SK-N-SH (cell line): ENCODE measurements at regions not wholly inside any gene's neighbourhood (a gene's known extent, or its start where the extent isn't known, plus 50 kb on each side); places are given as distances from the start of the nearest gene placed in this dataset.

Experiments used
- CTCF ChIA-PET: fragments of 300-600, 350-600 bp; formaldehyde crosslinking; extraction: SDS; loops from one replicate; lab custom pipeline; 2021; lab: Yijun Ruan, JAX
- POLR2A ChIA-PET: fragments of 350-600 bp; sonication (Branson Sonifier 250); formaldehyde crosslinking; extraction: SDS; loops from one replicate; lab custom pipeline; 2020; ENCODE audit warnings: antibody characterized with exemption, inconsistent platforms; lab: Yijun Ruan, JAX
- DNase-seq: peaks from one replicate; pipeline ENCODE4 v3.0.0; 2012
- H2AFZ ChIP-seq: fragments of 200-600 bp; sonication (generic); 2 replicates; pipeline ENCODE4 v1.8.1; 2016; ENCODE audit warnings: antibody characterized with exemption, mild to moderate bottlenecking, low read depth
- H3F3A ChIP-seq: fragments of 200-600 bp; sonication (generic); replicated peaks from 2 replicates; pipeline ENCODE3; 2016; ENCODE audit warnings: antibody characterized with exemption, mild to moderate bottlenecking; ENCODE audit not compliant: insufficient read depth
- H3K27ac ChIP-seq, 2 experiments: fragments of 200-500 bp in 1 of 2; fragments of 200-600 bp in 1 of 2; sonication (Bioruptor generic) in 1 of 2; sonication (generic), shearing (Covaris generic) in 1 of 2; 2 replicates each; pipeline versions ENCODE4 v1.5.1 to v1.6.1; 2014 to 2016; ENCODE audit warnings: low read depth in 2 of 2, inconsistent platforms in 1 of 2, low read length in 1 of 2, mild to moderate bottlenecking in 1 of 2, mixed read lengths in 1 of 2
- H3K27me3 ChIP-seq: fragments of 200-600 bp; sonication (generic), shearing (Covaris generic); 2 replicates; pipeline ENCODE4 v1.6.1; 2016; ENCODE audit warnings: mixed run types; ENCODE audit not compliant: insufficient read depth
- H3K36me3 ChIP-seq, 2 experiments: fragments of 200-500 bp in 1 of 2; fragments of 200-600 bp in 1 of 2; sonication (Bioruptor generic) in 1 of 2; sonication (generic) in 1 of 2; replicated peaks in 1 of 2; 2 replicates each; pipeline versions ENCODE3 to v1.5.1; 2014 to 2016; ENCODE audit warnings: low read length in 1 of 2, mild to moderate bottlenecking in 1 of 2; ENCODE audit not compliant: insufficient read depth in 2 of 2, control insufficient read depth in 1 of 2
- H3K4me1 ChIP-seq, 2 experiments: fragments of 200-500 bp in 1 of 2; fragments of 200-600 bp in 1 of 2; sonication (Bioruptor generic) in 1 of 2; sonication (generic), shearing (Covaris generic) in 1 of 2; 2 replicates each; pipeline versions ENCODE4 v1.5.1 to v1.6.1; 2014 to 2016; ENCODE audit warnings: low read depth in 1 of 2, low read length in 1 of 2, mixed run types in 1 of 2; ENCODE audit not compliant: insufficient read depth in 2 of 2, control insufficient read depth in 1 of 2
- H3K4me2 ChIP-seq: fragments of 200-600 bp; sonication (generic), shearing (Covaris generic); 2 replicates; pipeline ENCODE4 v1.6.1; 2017; ENCODE audit warnings: mixed run types
- H3K4me3 ChIP-seq, 2 experiments: fragments of 200-500 bp in 1 of 2; fragments of 200-600 bp in 1 of 2; sonication (Bioruptor generic) in 1 of 2; sonication (generic), shearing (Covaris generic) in 1 of 2; 2 replicates each; pipeline versions ENCODE4 v1.5.1 to v1.8.1; 2014 to 2016; ENCODE audit warnings: low read depth in 2 of 2, inconsistent platforms in 1 of 2, low read length in 1 of 2, mild to moderate bottlenecking in 1 of 2, mixed read lengths in 1 of 2, moderate library complexity in 1 of 2
- H3K79me2 ChIP-seq: fragments of 200-600 bp; sonication (generic); 2 replicates; pipeline ENCODE4 v1.8.1; 2017; ENCODE audit warnings: mild to moderate bottlenecking; ENCODE audit not compliant: insufficient read depth
- H3K9ac ChIP-seq: fragments of 200-600 bp; sonication (generic); 2 replicates; pipeline ENCODE4 v1.6.1; 2017; ENCODE audit warnings: mixed run types
- H3K9me2 ChIP-seq: fragments of 200-600 bp; sonication (generic); 2 replicates; pipeline ENCODE4 v1.6.1; 2017; ENCODE audit warnings: mixed run types
- H3K9me3 ChIP-seq: fragments of 200-600 bp; sonication (generic); 2 replicates; pipeline ENCODE4 v1.6.1; 2017; ENCODE audit warnings: mixed run types, mild to moderate bottlenecking, moderate library complexity
- H4K20me1 ChIP-seq: fragments of 200-600 bp; sonication (generic); 2 replicates; pipeline ENCODE4 v1.6.1; 2017; ENCODE audit warnings: mild to moderate bottlenecking, mixed run types; ENCODE audit not compliant: insufficient read depth
- CHD2 ChIP-seq: fragments of 150-350 bp; IDR thresholded peaks from 2 replicates; pipeline ENCODE4 v1.6.1; 2018; ENCODE audit warnings: low read length; ENCODE audit not compliant: partially characterized antibody
- CTCF ChIP-seq: fragments of 200-600 bp; sonication (generic); IDR thresholded peaks from 2 replicates; pipeline ENCODE4 v1.6.1; 2017; ENCODE audit warnings: antibody characterized with exemption, mild to moderate bottlenecking, moderate library complexity
- ELF1 ChIP-seq: IDR thresholded peaks from 2 replicates; pipeline ENCODE4 v1.4.0; 2012
- EP300 ChIP-seq, 2 experiments: IDR thresholded peaks; 2 replicates each; pipeline versions ENCODE4 v1.4.0 to v1.6.1; 2012; ENCODE audit warnings: borderline replicate concordance in 1 of 2, low read depth in 1 of 2, low read length in 1 of 2
- FOSL2 ChIP-seq: IDR thresholded peaks from 2 replicates; pipeline ENCODE4 v1.4.0; 2012; ENCODE audit warnings: low read depth, mild to moderate bottlenecking, moderate library complexity, borderline replicate concordance
- FOXM1 ChIP-seq: IDR thresholded peaks from 2 replicates; pipeline ENCODE4 v1.4.0; 2012; ENCODE audit warnings: low read depth, mild to moderate bottlenecking
- GABPA ChIP-seq: IDR thresholded peaks from 2 replicates; pipeline ENCODE4 v1.4.0; 2012; ENCODE audit warnings: low read depth, mild to moderate bottlenecking
- GATA2 ChIP-seq: sonication (generic); formaldehyde crosslinking; IDR thresholded peaks from 2 replicates; pipeline ENCODE4 v1.5.0; 2020; ENCODE audit warnings: mild to moderate bottlenecking, missing genetic modification reagents
- JUND ChIP-seq: IDR thresholded peaks from 2 replicates; pipeline ENCODE4 v1.4.0; 2012
- MEF2A ChIP-seq: IDR thresholded peaks from 2 replicates; pipeline ENCODE4 v1.4.0; 2012; ENCODE audit warnings: low read depth, borderline replicate concordance
- MXI1 ChIP-seq: IDR thresholded peaks from 2 replicates; pipeline ENCODE4 v1.6.1; 2012; ENCODE audit warnings: mild to moderate bottlenecking, low read depth, low read length, improper control_type of control experiment
- NFIC ChIP-seq: IDR thresholded peaks from 2 replicates; pipeline ENCODE4 v1.4.0; 2012; ENCODE audit warnings: borderline replicate concordance
- POLR2AphosphoS5 ChIP-seq: IDR thresholded peaks from 2 replicates; pipeline ENCODE4 v1.6.1; 2012; ENCODE audit warnings: low read depth, low read length
- RFX5 ChIP-seq: IDR thresholded peaks from 2 replicates; pipeline ENCODE4 v1.6.1; 2012; ENCODE audit warnings: mild to moderate bottlenecking, improper control_type of control experiment, low read length
- RXRA ChIP-seq: IDR thresholded peaks from 2 replicates; pipeline ENCODE4 v1.4.0; 2012; ENCODE audit warnings: low read depth, mild to moderate bottlenecking, borderline replicate concordance
- SMC3 ChIP-seq: IDR thresholded peaks from 2 replicates; pipeline ENCODE4 v1.6.1; 2012; ENCODE audit warnings: low read depth, low read length, improper control_type of control experiment
- TAF1 ChIP-seq: IDR thresholded peaks from 2 replicates; pipeline ENCODE4 v1.6.1; 2012; ENCODE audit warnings: low read depth, mild to moderate bottlenecking, low read length, moderate library complexity, borderline replicate concordance
- TCF12 ChIP-seq: IDR thresholded peaks from 2 replicates; pipeline ENCODE4 v1.4.0; 2012
- USF1 ChIP-seq: IDR thresholded peaks from 2 replicates; pipeline ENCODE4 v1.4.0; 2012; ENCODE audit warnings: low read depth, borderline replicate concordance
- WGBS: methylation state at CpG from one replicate; pipeline ENCODE4 v1.1.6; 2017; ENCODE audit warnings: low lambda C conversion rate; 5-methylcytosine and 5-hydroxymethylcytosine counted together
- TF ChIP-seq, protein P1 (sequence below): IDR thresholded peaks from 2 replicates; pipeline ENCODE4 v1.6.1; 2012; ENCODE audit warnings: mild to moderate bottlenecking, low read depth, low read length, moderate library complexity

GRCh38 chr4:160847228-160847627 is 1316.6 kb downstream of the FSTL5 start:
- ChIA-PET POLR2A (no interaction called here), CTCF (no interaction called here)
- H3K9me3 ChIP-seq: no peaks in the 10 kb centered on the region

More at GRCh38 chr4:160847228-160847627, 1316.6 kb downstream of the FSTL5 start:
- TF ChIP-seq POLR2AphosphoS5: no peak
- TF ChIP-seq RXRA: no peak
- TF ChIP-seq USF1: no peak
- TF ChIP-seq, protein P1, sequence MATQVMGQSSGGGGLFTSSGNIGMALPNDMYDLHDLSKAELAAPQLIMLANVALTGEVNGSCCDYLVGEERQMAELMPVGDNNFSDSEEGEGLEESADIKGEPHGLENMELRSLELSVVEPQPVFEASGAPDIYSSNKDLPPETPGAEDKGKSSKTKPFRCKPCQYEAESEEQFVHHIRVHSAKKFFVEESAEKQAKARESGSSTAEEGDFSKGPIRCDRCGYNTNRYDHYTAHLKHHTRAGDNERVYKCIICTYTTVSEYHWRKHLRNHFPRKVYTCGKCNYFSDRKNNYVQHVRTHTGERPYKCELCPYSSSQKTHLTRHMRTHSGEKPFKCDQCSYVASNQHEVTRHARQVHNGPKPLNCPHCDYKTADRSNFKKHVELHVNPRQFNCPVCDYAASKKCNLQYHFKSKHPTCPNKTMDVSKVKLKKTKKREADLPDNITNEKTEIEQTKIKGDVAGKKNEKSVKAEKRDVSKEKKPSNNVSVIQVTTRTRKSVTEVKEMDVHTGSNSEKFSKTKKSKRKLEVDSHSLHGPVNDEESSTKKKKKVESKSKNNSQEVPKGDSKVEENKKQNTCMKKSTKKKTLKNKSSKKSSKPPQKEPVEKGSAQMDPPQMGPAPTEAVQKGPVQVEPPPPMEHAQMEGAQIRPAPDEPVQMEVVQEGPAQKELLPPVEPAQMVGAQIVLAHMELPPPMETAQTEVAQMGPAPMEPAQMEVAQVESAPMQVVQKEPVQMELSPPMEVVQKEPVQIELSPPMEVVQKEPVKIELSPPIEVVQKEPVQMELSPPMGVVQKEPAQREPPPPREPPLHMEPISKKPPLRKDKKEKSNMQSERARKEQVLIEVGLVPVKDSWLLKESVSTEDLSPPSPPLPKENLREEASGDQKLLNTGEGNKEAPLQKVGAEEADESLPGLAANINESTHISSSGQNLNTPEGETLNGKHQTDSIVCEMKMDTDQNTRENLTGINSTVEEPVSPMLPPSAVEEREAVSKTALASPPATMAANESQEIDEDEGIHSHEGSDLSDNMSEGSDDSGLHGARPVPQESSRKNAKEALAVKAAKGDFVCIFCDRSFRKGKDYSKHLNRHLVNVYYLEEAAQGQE: no peak
- no peak for TF ChIP-seq JUND
- TF ChIP-seq TCF12: no peak
- no peak for TF ChIP-seq GATA2 (CRISPR knock-in tag)
- TF ChIP-seq CHD2: no peak
- TF ChIP-seq FOXM1: no peak
- TF ChIP-seq TAF1: no peak
- no peak for TF ChIP-seq CTCF
- TF ChIP-seq NFIC: no peak
- no peak for TF ChIP-seq SMC3
- TF ChIP-seq GABPA: no peak
- TF ChIP-seq ELF1: no peak
- no peak for TF ChIP-seq MEF2A
- no peak for TF ChIP-seq EP300 (IDR thresholded peaks at IDR 0.05; ENCODE audit: borderline replicate concordance in 1 of 2, low read depth in 1 of 2, low read length in 1 of 2)
- TF ChIP-seq MXI1: no peak
- no peak for TF ChIP-seq FOSL2
- no peak for TF ChIP-seq RFX5
- H3K79me2 ChIP-seq: no peaks in the 10 kb centered on the region
- H4K20me1 ChIP-seq: no peaks in the 10 kb centered on the region
- DNase-seq: no peak
- no peaks in the 10 kb centered on the region for H3K9me2 ChIP-seq
- no peak overlapping the region for H3K4me2 ChIP-seq
- H3K9ac ChIP-seq: no peak overlapping the region
- no peaks in the 10 kb centered on the region for H3F3A ChIP-seq
- H3K4me1 ChIP-seq: no peaks in the 10 kb centered on the region
- no peak overlapping the region for H2AFZ ChIP-seq
- WGBS: 37% methylated on average over 1 of the region's 1 CpG
- H3K36me3 ChIP-seq: no peaks in the 10 kb centered on the region
- no peaks in the 10 kb centered on the region for H3K27me3 ChIP-seq
- H3K27ac ChIP-seq: no peak overlapping the region
- H3K4me3 ChIP-seq: no peak overlapping the region
